Inflammatory macrophage (primary cell): ENCODE measurements at regions not wholly inside any gene's neighbourhood (a gene's known extent, or its start where the extent isn't known, plus 50 kb on each side); places are given as distances from the start of the nearest gene placed in this dataset.
A peak's percentile ranks its signal among the peaks of the same experiment; 100 is the strongest.

Source experiments
- DNase-seq, 2 donors: peaks; one replicate each; pipeline ENCODE4 v3.0.0-alpha.2; 2020 to 2022

DNA sequence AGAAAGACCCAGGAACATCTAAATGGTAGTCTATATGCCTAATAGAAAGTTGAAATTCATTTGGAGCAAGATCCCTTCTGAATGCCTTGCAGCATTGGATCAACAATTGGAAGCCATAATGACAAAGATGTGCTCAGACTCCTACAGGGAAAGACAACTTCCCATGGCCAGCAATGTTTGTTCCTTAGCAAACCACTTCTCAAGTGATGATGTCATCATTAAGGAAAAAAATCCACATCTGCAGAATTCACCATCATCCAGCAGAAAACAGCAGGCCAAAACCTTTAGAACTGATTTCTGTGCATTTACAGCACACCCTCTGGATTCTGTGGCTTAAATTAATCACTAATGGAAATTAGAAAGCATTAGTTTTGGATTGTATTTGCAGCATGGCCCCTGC lies 82.4 kb upstream of the ZIC3 start:
- DNase-seq = no peak

DNA sequence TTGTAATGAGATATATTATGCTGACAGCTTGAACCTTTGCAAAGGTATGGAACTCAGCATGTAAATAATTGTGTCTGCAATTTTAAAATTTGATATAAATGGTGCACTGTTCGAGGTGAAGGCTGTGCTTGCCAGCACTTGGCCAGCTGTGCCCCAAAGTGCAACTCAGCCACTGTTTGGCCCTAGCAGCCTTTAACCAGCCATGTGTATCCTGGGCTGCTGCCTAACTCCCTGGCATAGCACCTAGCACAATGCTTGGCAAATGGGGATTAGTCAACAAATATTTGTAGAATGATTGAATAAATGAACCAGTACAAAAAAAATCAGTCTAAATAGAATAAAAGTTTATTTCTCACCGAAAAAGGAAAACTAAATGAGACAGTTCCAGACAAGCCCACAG lies 83.8 kb upstream of the ZIC3 start:
- no peak for DNase-seq

DNA sequence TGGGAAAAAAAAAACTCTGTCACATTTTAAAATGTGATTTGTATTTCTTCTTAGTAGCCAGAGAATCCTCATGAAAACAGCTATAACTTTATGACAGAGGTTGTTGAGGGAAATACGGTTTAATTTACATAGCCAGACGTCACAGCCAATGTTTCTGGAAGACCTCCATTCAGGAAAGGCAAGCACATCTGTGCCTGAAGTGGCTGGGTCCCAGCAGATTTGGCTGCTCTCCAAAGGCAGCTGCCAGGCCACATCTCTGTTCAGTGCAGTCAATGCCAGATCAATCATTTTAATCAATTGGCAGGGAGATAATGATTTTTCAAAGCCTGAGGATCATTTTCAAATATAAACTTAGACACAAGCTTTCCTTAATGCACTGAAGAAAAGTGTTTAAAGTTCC lies 86.5 kb upstream of the ZIC3 start:
- DNase-seq = no peak

DNA sequence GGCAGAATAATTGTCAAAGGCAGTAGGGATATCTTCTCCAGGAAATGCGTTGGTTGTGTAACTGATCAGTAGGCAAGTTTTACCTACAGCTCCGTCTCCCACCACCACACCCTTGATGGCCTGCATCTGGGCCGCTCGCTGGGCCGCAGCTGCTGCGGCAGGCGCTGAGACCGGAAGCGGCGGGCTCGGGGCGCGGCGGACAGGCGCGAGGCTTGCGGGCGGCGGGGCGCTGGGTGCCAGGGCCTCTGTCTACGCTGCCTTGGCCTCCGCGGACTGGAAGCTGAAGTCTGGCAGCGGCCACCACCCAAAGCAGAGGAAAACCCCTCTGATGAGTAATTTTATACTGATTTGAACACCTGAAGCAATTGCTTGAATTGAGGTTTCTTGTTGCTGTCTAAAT lies 124.2 kb upstream of the ZIC3 start:
- DNase-seq = no peak

DNA sequence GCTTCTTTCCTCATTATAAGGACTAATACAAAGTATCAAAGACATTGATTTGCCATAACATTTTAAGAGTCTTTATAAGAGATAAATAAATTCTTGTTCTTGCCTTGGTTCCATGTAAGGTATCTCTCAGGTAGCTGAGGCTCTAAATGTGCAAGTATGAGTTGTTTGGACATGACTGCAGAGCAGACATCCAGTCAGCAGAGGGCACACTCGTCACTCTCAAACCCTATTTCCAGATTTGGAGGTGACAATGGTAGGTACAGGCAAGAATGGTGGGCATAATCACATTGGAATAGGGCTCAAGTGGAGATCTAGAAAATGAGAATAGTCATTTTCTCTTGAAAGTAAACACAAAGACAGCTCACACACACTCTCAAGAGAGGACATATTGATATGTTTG lies 133.3 kb upstream of the ZIC3 start:
- no peak for DNase-seq

DNA sequence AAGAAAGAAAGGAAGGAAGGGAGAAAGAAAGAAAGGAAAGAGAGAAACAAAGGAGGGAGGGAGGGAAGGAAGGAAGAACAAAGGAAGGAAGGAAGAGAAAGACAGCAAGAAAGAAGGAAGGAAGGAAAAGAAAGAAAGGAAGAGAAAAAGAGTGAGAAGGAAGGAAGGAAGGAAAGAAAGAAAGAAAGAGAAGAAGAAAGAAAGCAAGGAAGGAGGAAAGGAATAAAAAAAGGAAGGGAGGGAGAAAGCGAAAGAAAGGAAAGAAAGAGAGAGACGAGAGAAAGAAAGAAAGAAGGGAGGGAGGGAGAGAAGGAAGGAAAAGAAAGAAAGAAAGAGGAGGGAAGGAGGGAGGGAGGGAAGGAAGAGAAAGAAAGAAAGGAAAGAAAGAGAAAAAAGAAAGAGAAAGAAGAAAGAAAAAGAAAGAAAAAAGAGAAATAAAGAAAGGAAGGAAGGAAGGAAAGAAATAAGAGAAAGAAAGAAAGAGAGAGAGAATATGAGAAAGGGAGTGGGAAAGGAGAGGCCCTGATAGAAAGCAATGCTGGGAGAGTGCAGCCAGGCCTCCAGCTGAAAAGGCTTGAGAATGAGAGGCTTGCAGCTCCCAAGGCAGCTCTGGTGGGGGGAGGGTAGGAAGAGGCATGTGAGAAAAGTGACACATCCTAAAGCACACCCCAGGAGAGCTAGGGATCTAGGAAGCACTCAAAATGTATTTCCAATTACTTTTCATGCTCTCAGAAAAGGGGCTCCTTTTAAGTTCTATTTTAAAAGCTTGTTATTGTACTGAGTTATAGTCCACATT lies 134.0 kb upstream of the ZIC3 start:
- DNase-seq = no peak

DNA sequence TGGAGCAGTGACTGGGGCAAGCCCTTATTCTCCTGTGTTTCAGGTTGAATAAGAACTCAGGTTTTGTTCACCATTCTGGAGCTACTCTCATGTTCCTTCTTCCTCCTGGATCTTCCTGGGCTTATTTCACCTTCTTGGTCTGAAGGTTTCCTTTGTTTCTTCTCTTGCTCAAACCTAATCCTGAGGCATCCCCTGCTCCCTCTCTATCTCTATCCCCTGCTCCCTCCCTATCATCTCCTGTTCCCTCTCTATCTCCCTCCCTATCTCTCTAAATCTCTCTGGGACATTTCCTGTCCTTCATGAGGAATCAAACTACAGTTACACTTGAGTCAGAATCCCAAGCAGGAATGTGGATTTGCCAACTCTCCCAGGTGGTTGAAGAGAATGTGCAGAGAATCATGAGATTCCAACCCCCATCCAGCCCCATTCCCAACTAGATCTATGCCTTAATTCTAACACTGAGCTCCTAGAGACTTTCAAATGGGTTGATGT lies 134.9 kb upstream of the ZIC3 start:
- no peak for DNase-seq

DNA sequence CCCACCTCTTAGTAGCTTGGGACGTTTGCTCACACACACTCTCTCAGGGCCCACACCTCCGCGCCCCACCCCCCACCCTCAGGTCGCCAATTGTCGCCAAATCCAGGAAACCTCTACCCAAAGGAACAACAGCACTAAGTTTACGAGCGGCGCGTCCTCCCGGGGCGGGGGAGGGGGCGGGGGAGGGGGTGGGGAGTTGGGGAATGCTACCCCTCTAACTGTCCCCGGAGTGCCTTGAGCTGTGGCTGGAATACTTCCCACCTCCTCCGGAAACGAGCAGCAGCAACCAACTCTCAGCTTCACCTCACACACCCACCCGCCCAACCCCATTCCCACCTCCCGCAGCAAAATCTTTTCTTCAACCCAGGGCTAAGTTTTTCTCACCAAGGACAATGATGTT lies 135.6 kb upstream of the ZIC3 start:
- no peak for DNase-seq

DNA sequence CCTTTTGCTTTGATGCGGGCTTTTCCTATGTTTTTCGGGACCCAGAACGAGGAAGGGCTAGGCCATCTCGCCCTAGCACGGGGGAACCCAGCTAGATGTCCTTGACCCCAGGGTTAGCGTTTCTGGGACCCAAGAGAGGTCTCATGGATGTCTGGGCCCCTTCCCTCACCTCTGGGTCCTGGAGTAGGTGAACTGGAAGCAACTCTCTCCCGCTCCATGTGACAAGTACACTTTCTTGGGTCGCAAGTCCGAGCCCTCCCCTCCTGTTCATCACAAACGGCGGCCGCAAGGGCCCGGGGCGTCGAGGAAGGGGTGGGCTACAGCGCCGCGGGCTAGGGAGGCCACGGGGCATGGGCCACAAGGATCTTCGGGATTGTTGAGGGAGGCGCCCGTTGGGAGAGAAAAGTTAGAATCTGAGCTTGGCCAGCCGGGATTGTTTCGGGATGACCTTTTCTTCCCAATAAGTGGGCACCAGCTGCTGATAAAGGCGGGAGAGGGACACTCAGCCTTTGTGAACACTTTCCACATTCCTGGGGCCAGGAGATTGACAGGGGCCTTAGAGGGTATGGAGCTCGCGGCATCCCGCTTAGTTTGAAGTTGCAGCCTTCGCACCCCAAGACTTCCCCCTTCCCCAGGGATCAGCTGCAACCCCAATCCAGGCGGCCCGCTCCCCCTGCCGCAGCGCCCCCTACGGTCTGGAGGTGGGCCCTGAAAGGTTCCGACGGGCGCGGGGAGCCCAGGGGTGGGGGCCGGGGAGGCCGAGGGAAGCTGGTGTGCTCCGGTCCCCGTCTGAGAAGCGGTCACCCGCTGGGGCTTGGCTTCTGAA lies 136.9 kb upstream of the ZIC3 start:
- DNase-seq = no peak

DNA sequence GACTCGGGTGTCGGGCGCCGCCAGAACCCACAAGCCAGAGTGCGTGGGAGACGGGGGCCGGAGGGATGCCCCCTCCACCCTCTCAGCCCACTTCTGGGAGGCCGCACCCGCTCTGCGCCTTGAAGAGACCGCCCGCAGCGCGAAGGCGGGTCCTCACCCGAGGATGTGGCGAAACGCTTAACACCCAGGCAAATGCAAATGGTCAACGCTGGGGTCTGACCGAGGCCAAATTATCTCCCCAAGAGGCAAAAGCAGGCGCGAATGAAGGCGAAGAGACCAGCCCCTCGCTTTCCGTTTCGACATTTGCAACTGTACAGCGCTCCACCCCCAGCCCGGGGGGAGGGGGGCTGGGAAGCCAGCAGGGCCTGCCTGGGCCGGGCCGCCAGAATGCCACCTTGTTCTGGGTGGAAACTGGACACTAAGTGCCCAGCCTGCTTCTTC lies 137.7 kb upstream of the ZIC3 start:
- no peak for DNase-seq

DNA sequence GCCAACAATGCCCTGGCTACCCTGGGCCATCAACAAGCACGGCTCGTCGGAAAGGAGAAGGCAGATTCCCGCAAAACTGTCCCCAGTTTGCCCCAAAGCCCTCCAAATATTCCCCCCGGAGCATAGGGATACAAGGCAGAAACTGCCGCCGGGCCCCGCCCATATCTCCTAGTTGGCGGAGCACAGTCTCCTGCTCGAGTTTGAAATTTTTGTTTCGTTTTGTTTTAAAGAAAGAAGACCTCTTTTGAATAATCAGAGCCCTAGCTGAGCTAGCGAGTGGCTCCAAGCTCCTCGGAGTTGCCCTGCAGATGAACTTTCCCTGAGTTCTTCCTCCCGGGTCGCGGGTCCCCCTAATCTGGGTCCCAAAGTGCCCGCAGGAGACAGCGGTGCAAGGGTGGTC lies 138.1 kb upstream of the ZIC3 start:
- DNase-seq = peak in 1 of 2 donors; percentile 5

DNA sequence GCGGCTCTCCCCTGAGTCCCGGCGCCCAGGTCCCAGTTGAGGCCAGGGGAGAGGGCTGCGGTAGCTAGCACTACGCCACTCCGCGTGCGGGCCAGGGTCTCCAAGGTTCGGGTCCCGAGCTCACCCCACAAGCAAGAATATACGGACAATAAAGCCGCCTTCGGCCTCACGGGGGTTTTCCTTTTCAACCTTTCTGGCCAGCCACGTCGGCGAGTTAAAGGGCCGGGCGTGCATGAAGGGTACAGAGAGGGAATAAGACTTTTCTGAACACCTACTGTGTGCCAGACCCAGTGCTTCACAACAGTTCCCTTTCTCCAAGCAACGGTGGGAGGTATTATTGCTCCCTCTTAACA lies 138.5 kb upstream of the ZIC3 start:
- DNase-seq = no peak

DNA sequence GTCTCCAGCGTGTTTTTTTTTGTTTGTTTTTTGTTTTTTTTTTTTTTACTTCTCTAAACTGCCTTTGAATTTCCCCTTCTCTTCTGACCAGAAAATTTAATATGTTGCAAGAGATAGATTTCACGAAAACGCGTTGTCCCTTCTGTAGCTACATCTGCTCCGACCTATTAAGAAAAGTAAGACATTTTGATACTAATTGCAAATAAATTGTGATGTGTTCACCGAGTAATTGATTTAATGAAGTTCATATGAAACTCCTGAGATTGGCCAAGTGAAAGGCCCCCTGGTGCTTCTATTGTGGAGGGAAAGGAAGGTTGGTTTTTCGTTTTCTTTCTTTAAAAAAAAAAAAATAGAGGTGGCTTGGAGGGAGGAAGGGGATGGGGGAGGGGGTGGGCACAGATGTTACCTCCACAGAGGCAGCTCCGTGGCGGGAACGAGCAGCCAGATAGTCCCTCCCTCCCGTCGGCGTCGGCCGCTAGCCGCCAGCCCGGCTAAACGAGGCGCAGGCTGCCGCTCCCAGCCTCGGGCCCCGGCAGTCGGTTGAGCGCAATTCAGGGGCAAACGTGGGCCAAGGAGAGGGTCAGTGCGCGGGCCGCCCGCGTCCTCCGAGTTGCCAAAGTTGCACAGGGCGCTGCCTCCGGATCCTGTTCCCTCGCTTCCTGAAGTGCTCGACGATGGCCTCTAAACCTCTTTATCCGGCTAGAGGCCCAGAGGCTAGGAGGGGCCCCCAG lies 139.1 kb upstream of the ZIC3 start:
- no peak for DNase-seq

DNA sequence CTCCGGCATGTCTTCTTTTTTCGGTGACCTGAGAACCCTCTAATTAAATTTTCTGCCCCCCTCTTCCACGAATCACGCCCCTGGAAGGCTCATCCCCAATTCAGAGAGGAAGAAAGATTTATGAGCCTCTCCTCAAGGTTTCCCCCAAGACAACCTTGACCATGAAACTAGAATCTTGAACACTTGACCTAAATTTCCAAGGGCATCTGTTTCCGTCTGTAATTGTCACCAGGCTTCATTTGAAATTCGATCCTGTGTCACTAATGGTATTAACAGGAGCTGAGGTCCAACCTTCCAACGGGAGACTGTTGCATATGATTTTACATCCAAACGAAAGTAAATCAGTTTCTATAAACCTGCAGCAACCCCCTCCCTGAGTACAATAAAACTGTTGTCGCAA lies 139.9 kb upstream of the ZIC3 start:
- DNase-seq = no peak

DNA sequence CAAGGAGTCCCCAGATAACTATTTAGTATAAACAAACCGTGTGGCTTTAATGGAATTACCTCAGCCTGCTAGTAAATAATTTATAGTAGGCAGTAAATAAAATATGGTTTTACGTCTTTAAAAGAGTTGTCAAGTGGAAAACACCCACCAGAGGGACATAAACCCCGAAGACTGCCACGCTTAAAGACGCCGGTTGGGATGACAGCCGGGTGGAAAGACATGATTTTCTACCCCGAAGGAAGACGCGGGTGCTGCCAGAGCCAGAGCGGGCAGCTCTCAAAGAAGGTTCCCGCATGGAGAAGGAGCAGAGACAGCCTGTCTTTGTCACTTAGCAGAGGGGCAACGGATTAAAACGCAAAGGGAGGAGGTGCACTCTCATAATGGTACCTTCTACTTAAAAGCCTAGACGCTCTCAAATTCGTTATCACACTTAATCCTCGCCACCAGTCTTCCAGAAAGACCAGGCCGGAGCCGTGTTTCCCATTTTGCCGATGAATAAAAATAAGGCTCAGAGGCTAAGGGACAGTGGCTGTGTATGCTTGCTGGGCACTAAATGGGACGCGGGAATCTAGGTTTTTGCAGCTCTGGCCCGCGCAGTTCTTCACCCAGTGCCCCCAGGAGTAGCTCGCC lies 140.5 kb upstream of the ZIC3 start:
- no peak for DNase-seq

DNA sequence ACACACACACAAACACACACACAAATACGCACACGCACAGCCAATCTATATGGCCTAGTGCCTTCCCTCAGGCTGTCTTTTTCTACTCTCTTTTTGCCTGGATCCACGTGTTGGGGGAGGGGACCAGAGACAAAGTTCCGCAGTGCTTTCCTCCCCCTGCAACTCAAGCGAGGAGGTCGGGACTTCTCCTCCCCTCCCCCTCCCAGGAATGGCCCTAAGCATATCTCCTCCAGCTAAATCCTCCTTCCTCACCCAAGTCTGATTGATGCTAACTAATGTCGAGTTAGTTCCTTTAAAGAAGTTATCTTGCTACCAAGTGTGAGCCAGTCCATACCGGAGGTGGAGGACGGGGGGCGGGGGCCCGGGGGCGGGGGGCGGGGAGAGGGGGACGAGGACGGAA lies 141.2 kb upstream of the ZIC3 start:
- DNase-seq = no peak

DNA sequence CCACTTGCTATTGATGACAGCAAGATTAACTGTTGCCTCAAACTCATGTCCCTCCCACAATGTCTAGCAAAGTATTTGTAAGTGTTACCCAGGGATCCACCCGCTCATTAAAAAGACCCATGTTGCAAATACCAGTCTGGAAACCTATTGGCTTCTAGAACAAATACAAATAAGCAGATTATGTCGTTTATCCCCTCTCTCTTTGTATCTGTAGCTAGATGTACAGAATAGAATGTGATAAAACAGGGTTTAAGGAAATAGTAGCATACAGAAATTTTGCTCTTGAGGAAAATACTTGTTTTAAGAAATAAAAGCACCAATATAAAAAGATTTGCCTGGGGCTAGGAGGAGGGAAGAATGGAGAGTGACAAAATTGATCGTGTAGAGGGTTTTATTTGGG lies 142.7 kb upstream of the ZIC3 start:
- no peak for DNase-seq

DNA sequence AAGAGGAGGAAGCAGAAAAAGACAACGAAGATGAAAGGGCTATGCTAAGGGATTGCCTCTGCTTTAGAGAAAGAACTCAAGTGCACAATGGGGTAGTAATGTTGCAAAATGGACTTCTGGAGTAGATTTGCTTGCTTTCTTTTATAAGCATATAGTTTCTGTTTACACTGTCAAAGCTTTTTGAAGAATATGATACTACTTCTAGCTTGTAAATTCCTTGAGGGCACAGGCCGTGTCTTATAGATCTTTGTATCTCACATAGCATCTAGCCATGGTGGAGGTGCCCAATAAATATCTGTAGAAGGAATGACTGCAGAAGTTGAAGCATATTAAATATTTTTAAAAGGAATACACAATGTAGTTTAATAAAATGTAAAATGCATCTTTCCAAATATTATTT lies 147.8 kb upstream of the ZIC3 start:
- no peak for DNase-seq

DNA sequence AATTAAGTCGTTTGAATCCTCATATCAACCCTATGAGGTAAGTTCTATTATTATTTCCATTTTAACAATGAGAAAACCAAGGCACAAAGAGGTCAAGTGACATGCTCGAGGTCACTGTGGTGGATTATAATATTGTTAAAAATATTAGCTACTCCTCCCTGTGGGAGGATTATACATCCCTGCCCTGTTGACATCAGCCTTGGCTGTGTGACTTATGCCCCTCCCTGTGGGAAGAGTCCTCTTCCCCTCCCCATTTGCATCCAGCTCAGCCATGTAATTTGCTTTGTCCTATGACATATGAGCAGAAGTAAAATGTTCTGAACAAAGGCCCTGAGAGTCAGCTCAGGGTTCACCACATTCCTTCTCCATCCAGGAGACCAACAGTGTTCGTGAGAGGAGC lies 152.7 kb upstream of the ZIC3 start:
- DNase-seq = no peak

DNA sequence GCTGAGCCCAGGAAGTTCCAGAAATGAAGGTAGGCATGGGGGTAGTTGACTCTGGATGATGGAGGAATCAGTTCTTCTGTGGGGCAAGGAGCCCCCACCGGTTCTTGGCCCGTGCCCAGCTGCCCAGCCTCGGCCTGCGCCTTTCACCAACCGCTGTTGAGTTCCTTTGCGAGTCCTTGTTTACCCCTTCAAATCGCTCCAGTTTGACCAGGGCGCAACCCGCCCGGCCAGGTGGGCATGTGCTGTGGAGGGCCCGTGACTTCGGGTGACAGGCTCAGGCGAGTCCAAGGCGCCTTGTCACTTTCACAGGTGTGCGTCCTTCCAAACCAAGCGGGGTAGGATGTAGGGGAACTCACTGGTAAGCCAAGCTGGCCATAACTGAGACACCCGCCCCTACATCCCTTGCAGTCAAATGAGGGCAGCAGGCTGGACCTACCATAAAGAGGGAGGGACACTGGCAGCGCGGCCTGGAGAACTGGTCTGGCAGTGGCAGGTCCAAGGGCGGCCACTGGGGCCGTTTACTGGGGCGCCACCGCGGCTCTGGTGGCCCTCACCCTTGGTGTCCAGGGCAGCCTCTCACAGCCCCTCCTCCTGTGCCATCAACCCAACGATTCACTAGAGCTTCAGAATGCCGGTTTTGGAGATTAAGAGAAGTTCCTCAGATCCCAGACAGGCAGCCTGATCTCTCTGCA lies 160.3 kb upstream of the ZIC3 start:
- DNase-seq = no peak

DNA sequence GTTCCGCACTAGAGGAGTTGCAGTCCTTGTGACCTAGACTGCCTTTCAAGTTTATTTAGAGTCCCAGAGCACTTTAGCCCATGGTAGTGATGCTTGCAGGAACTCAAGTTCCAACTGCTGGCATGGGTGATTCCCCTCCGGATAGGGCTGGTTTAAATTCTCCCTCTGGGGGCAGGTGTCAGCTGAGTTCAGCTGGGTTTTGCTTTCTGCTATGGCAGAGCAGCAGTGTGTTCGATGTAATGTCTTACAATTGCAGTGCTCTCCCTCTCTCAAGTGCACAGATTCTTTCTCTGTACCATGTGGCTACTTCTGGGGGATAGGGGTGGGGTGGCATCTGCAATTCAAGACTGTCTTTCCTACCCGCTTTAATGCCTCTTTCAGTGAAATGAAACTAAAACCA lies 164.8 kb upstream of the ZIC3 start:
- DNase-seq = no peak

DNA sequence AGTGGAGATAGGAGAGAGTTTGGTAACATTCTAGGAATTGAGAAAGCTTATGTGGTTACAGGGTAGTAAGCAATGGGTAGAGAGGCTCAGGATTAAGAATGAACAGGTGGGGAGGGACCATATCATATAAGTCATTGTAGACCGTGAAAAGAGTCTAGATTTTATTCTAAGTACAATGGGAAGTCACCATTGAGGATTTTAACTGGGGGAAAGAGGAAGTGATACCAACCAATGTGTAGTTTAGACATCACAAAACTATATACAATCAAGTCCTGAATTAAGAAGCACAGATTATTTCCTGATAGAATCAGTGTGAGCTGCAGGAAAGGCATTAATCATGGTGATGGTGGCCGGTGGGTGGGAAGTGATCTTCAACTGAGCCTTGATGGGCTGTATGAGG lies 178.3 kb upstream of the ZIC3 start:
- DNase-seq = no peak
